GM19455 (cell line): ENCODE measurements at regions not wholly inside any gene's neighbourhood (a gene's known extent, or its start where the extent isn't known, plus 50 kb on each side); places are given as distances from the start of the nearest gene placed in this dataset.
"Not testable (repeated sequence)": the region's sequence is repeated elsewhere in the genome, so short reads cannot be mapped to it uniquely, and the experiment has no call there.

Experiments
- ATAC-seq: cut with Tn5 transposase; IDR thresholded peaks from one replicate; pipeline ENCODE4 v1.9.1; 2021; ENCODE audit not compliant: unreplicated experiment

GRCh38 chr1:209198961-209199750 lies 384.4 kb upstream of the CAMK1G start:
- ATAC-seq, result no peak

GRCh38 chr1:209199822-209200221 lies 383.7 kb upstream of the CAMK1G start:
- ATAC-seq, result no peak

- ATAC-seq, result not testable (repeated sequence)
Measured at GRCh38 chr1:209202321-209202720, 381.2 kb upstream of the CAMK1G start.

GRCh38 chr1:209202830-209203532 lies 380.5 kb upstream of the CAMK1G start:
- no peak for ATAC-seq

- no peak for ATAC-seq
Measured at GRCh38 chr1:209203533-209203895, 380.0 kb upstream of the CAMK1G start.

GRCh38 chr1:209205039-209205438 lies 378.5 kb upstream of the CAMK1G start:
- no peak for ATAC-seq

GRCh38 chr1:209207126-209207700 lies 376.3 kb upstream of the CAMK1G start:
- peak; percentile 41 for ATAC-seq

- peak; percentile 89 for ATAC-seq
Measured at GRCh38 chr1:209207701-209208286, 375.7 kb upstream of the CAMK1G start.

- ATAC-seq, result no peak
Measured at GRCh38 chr1:209208648-209209047, 374.9 kb upstream of the CAMK1G start.

- no peak for ATAC-seq
Measured at GRCh38 chr1:209213989-209214388, 369.5 kb upstream of the CAMK1G start.

- no peak for ATAC-seq
Measured at GRCh38 chr1:209215826-209216225, 367.7 kb upstream of the CAMK1G start.

GRCh38 chr1:209218113-209218512 lies 365.4 kb upstream of the CAMK1G start:
- ATAC-seq, result no peak

GRCh38 chr1:209218981-209219380 lies 364.5 kb upstream of the CAMK1G start:
- ATAC-seq, result no peak

- no peak for ATAC-seq
Measured at GRCh38 chr1:209219791-209220524, 363.6 kb upstream of the CAMK1G start.

GRCh38 chr1:209222826-209223225 lies 360.7 kb upstream of the CAMK1G start:
- no peak for ATAC-seq

- ATAC-seq, result no peak
Measured at GRCh38 chr1:209223791-209224190, 359.7 kb upstream of the CAMK1G start.

GRCh38 chr1:209224886-209225285 lies 358.6 kb upstream of the CAMK1G start:
- no peak for ATAC-seq

GRCh38 chr1:209227171-209227570 lies 356.3 kb upstream of the CAMK1G start:
- no peak for ATAC-seq

- ATAC-seq, result no peak
Measured at GRCh38 chr1:209227941-209228340, 355.6 kb upstream of the CAMK1G start.

GRCh38 chr1:209229494-209230061 lies 353.9 kb upstream of the CAMK1G start:
- no peak for ATAC-seq

GRCh38 chr1:209230314-209230713 lies 353.2 kb upstream of the CAMK1G start:
- ATAC-seq, result no peak
